Prostate gland (tissue), 2 donors: ENCODE measurements at regions not wholly inside any gene's neighbourhood (a gene's known extent, or its start where the extent isn't known, plus 50 kb on each side); places are given as distances from the start of the nearest gene placed in this dataset.

Experiments used
- DNase-seq: peaks from one replicate; pipeline ENCODE4 v3.0.0-alpha.2; 2019; ENCODE audit warnings: low spot score
- H3K27ac ChIP-seq, 2 donors: fragments of 200-600 bp; sonication (generic); 2 replicates each; pipeline ENCODE4 v1.5.1; 2017 to 2019
- H3K27me3 ChIP-seq: fragments of 200-600 bp; sonication (generic); replicated peaks from 2 replicates; pipeline ENCODE4 v1.5.1; 2019; ENCODE audit not compliant: insufficient read depth
- H3K36me3 ChIP-seq, 2 donors: fragments of 200-600 bp; sonication (generic); 1 replicate in 1 of 2; 2 replicates in 1 of 2; pipeline versions ENCODE4 v1.5.1 to v1.8.1; 2017 to 2019
- H3K4me1 ChIP-seq: fragments of 200-600 bp; sonication (generic); replicated peaks from 2 replicates; pipeline ENCODE4 v1.5.1; 2019
- H3K4me3 ChIP-seq, 2 donors: fragments of 200-600 bp; sonication (generic); 2 replicates each; pipeline ENCODE4 v1.5.1; 2017 to 2019
- H3K9me3 ChIP-seq: fragments of 200-600 bp; sonication (generic); 2 replicates; pipeline ENCODE4 v1.5.1; 2017
- POLR2A ChIP-seq: fragments of 450-650 bp; IDR thresholded peaks from one replicate; pipeline ENCODE4 v1.6.1; 2016; ENCODE audit warnings: antibody characterized with exemption, mild to moderate bottlenecking
- POLR2AphosphoS5 ChIP-seq: sonication (generic); formaldehyde crosslinking; IDR thresholded peaks from one replicate; pipeline ENCODE4 v1.6.1; 2017; ENCODE audit warnings: antibody characterized with exemption
- WGBS: methylation state at CpG from one replicate; pipeline ENCODE4 v1.1.5; 2018; 5-methylcytosine and 5-hydroxymethylcytosine counted together
- intact Hi-C: fragments of 100-400 bp; cut with DNase I; formaldehyde crosslinking; loops from one replicate; pipeline ENCODE4 v1.14.2; 2022
- TF ChIP-seq, protein P1 (sequence below), 4 experiments: fragments of 200-600 bp in 2 of 4; fragments of 450-650 bp in 2 of 4; sonication (generic) in 2 of 4; IDR thresholded peaks; 1 replicate in 3 of 4; 2 replicates in 1 of 4; pipeline ENCODE4 v1.5.1; 2016 to 2019; ENCODE audit warnings: antibody characterized with exemption in 4 of 4, mild to moderate bottlenecking in 2 of 4, moderate library complexity in 2 of 4

DNA sequence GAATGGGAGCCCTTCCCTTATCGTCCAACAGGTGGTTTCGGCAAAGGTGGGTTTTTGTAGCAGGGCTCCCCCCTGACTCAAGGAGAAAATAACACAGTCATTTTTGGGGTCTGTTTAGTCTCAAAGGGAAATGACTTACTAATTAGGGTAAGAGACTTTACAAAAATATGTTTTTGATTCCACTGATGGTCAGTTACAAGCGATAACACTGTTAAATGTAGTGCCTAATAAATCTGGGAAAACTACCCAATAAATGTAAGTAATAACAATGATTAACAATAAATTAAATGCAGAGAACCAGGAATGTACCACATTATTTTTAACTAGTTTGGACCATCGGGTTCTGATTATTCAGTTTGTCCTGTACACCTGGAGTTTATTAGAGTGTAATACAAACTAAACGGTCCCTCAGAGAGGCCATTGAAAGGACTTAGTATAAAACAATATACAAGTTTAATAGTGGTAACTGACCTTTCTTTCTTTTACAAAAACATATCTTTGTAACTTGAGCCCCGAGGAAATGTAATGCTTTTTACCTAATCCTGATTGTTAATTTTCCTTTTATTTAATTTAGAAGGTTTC, 216.2 kb upstream of the HABP2 start:
- TF ChIP-seq POLR2AphosphoS5 (no peak), POLR2A (no peak)
- TF ChIP-seq, protein P1, sequence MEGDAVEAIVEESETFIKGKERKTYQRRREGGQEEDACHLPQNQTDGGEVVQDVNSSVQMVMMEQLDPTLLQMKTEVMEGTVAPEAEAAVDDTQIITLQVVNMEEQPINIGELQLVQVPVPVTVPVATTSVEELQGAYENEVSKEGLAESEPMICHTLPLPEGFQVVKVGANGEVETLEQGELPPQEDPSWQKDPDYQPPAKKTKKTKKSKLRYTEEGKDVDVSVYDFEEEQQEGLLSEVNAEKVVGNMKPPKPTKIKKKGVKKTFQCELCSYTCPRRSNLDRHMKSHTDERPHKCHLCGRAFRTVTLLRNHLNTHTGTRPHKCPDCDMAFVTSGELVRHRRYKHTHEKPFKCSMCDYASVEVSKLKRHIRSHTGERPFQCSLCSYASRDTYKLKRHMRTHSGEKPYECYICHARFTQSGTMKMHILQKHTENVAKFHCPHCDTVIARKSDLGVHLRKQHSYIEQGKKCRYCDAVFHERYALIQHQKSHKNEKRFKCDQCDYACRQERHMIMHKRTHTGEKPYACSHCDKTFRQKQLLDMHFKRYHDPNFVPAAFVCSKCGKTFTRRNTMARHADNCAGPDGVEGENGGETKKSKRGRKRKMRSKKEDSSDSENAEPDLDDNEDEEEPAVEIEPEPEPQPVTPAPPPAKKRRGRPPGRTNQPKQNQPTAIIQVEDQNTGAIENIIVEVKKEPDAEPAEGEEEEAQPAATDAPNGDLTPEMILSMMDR (IDR thresholded peaks at IDR 0.05) = no peak
- Histone ChIP-seq H3K9me3 (no peaks in the 10 kb centered on the region), H3K27me3 (no peaks in the 10 kb centered on the region), H3K4me3 (no peak overlapping the region), H3K36me3 (no peaks in the 10 kb centered on the region), H3K27ac (no peak overlapping the region), H3K4me1 (no peaks in the 10 kb centered on the region)
- no peak for DNase-seq
- WGBS = 37% methylated on average over 6 of the region's 6 CpGs
- intact Hi-C loops = no loop called here

DNA sequence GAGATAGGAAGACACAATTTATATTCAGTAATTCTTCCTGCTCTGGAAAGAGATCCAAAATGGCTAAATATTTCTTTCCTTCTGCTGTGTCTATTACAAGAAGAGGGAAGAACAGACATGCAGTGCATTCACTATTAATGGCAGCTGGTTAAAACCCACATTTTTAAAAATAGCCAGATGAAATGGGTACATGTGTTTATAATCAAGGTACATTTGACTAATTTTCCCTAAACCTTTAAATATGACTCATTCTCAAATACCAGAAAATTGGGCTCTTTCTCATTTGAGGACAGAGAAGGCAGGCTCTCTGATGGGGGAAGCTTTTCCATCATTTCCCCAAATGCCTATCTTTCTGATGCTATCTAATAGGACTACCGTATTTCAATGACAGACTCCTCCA, 215.7 kb upstream of the HABP2 start:
- H3K27me3 ChIP-seq = no peaks in the 10 kb centered on the region
- TF ChIP-seq POLR2A (no peak), POLR2AphosphoS5 (no peak)
- TF ChIP-seq, protein P1 (IDR thresholded peaks at IDR 0.05) = no peak
- H3K9me3 ChIP-seq = no peaks in the 10 kb centered on the region
- H3K27ac ChIP-seq = no peak overlapping the region
- H3K36me3 ChIP-seq = no peaks in the 10 kb centered on the region
- H3K4me3 ChIP-seq = no peak overlapping the region
- no peaks in the 10 kb centered on the region for H3K4me1 ChIP-seq
- DNase-seq = no peak
- whole genome bisulfite sequencing = 67% methylated on average over 1 of the region's 1 CpG
- intact Hi-C loops = no loop called here

DNA sequence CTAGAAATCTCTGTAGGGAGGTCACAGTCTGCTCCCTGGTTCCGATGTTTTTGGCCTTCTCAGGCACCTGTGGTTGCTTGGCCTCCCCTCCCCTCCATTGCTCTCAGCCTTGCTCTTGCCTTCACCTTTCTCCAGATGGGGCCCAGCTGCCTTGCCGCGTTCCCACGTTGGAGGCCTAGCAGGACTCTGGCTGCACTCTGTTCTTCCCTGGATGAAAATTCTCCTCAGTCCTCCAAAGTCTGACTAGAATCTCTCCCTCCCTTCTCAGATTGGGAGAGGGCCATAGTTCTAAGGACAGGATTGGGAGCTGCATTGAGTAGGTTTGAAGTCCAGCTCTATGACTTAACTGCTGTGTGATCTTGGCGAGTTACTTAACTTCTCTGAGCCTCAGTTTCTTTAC, 213.7 kb upstream of the HABP2 start:
- no peaks in the 10 kb centered on the region for H3K27me3 ChIP-seq
- 87% methylated on average over 5 of the region's 5 CpGs for WGBS
- no peak for DNase-seq
- no peaks in the 10 kb centered on the region for H3K4me1 ChIP-seq
- TF ChIP-seq POLR2A = no peak
- TF ChIP-seq, protein P1 (IDR thresholded peaks at IDR 0.05) = no peak
- no peaks in the 10 kb centered on the region for H3K36me3 ChIP-seq
- intact Hi-C loops = no loop called here
- H3K4me3 ChIP-seq = no peak overlapping the region
- no peaks in the 10 kb centered on the region for H3K9me3 ChIP-seq
- H3K27ac ChIP-seq = no peak overlapping the region

DNA sequence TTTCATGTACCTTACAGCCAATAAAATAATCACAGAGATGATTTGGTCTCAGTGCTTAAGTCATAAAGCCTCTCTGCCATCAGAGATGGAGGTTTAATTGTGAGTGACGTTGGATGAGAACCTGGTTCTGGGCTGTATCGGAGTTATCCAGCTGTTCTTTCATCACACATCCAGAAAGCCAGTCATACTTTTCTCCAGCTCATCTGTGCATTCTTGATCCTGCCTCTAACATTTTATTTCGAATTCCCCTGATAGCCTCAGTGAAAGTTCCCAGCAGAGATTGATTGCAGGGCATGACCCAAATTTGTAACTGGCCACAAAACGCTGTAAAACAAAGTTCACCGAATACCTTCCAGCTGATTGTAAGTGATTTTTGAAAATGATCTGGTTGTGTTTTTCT, 212.6 kb upstream of the HABP2 start:
- H3K4me3 ChIP-seq = no peak overlapping the region
- no peak for TF ChIP-seq POLR2AphosphoS5
- TF ChIP-seq, protein P1 (IDR thresholded peaks at IDR 0.05) = no peak
- no peak for TF ChIP-seq POLR2A
- no peaks in the 10 kb centered on the region for H3K36me3 ChIP-seq
- WGBS = 64% methylated on average over 5 of the region's 5 CpGs
- intact Hi-C loops = no loop called here
- no peaks in the 10 kb centered on the region for H3K27me3 ChIP-seq
- H3K9me3 ChIP-seq = no peaks in the 10 kb centered on the region
- no peak for DNase-seq
- no peak overlapping the region for H3K27ac ChIP-seq
- no peaks in the 10 kb centered on the region for H3K4me1 ChIP-seq

DNA sequence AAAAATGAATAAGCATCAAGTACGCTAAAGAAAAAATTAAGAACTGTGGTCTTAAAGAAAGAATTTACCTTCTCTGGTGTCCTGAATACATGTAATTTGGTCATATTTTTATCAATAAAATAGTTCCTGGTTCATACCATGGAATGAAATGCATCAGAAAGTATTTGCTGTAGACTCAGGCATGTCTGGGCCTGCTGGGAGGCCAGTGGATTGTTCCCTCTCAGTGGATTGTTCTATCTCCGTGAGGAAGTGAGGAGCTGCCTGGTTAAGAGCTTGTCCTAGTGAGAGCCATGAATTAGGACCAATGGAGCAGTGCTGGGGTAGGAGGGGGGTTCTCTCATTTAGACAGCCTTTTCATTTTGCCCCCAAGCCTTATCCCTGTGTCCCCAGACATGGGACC, 211.7 kb upstream of the HABP2 start:
- TF ChIP-seq POLR2A (no peak), POLR2AphosphoS5 (no peak)
- TF ChIP-seq, protein P1 (IDR thresholded peaks at IDR 0.05) = no peak
- Histone ChIP-seq H3K36me3 (no peaks in the 10 kb centered on the region), H3K4me3 (no peak overlapping the region), H3K27ac (no peak overlapping the region), H3K27me3 (no peaks in the 10 kb centered on the region), H3K4me1 (no peaks in the 10 kb centered on the region), H3K9me3 (no peaks in the 10 kb centered on the region)
- DNase-seq = no peak
- intact Hi-C loops = no loop called here
- 82% methylated on average over 2 of the region's 2 CpGs for WGBS
